Activated naive CD4-positive, alpha-beta T cell treated with Interleukin-2 at 50 U/mL for 16 hours (primary cell): ENCODE measurements at regions not wholly inside any gene's neighbourhood (a gene's known extent, or its start where the extent isn't known, plus 50 kb on each side); places are given as distances from the start of the nearest gene placed in this dataset.
"Not testable (repeated sequence)": the region's sequence is repeated elsewhere in the genome, so short reads cannot be mapped to it uniquely, and the experiment has no call there.

Experiments used
- DNase-seq: peaks from one replicate; pipeline ENCODE4 v3.0.0-alpha.2; 2020

DNA sequence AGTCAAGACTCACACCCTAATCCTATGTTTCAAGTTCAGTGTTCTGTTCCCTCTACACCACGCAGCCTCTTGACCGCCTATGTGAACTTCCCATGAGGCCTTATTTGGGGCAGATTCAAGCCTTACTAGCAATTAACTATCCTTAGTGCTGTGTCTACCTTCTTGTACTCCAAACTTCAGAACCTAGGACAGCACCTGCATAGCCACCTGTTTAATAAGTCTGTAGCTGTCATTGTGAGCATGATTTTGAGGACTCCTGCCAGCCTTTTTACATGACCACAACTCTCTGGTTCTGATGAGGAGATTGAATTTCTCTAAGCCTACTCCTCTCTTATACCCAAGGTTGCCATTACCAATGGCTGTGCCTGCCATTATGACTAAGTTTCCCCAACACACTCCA lies 50.8 kb upstream of the PCSK1 start:
- no peak for DNase-seq

GRCh38 chr5:96487859-96488258 lies 54.8 kb upstream of the PCSK1 start:
- no peak for DNase-seq

DNA sequence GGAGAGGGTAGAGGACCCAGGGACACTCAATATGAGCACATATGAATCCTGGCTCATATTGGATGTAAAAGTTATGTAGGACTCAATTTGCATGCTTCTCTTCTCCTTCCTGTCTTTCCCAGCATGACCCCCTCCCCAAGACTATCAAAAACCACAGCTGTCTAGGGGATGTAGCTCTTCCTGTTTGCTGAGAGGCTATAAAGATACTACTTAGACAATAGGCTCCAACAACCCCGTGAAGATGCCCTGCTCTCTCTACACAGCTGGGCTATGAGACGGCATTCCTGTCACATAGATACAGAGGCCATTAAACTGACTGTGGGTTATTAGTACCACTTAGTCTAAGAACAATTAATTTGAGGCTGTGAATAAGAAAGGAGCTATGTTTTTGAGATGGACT lies 56.5 kb upstream of the PCSK1 start:
- DNase-seq: no peak

- DNase-seq: no peak
Measured at GRCh38 chr5:96492459-96493047, 59.5 kb upstream of the PCSK1 start.

GRCh38 chr5:96493219-96493790 lies 60.3 kb upstream of the PCSK1 start:
- no peak for DNase-seq

- DNase-seq: not testable (repeated sequence)
Measured at GRCh38 chr5:96495412-96495811, 62.4 kb upstream of the PCSK1 start.

DNA sequence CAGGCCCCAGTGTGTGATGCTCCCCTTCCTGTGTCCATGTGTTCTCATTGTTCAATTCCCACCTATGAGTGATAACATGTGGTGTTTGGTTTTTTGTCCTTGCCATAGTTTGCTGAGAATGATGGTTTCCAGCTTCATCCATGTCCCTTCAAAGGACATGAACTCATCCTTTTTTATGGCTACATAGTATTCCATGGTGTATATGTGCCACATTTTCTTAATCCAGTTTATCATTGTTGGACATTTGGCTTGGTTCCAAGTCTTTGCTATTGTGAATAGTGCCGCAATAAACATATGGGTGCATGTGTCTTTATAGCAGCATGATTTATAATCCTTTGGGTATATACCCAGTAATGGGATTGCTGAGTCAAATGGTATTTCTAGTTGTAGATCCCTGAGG lies 64.0 kb upstream of the PCSK1 start:
- DNase-seq: not testable (repeated sequence)

DNA sequence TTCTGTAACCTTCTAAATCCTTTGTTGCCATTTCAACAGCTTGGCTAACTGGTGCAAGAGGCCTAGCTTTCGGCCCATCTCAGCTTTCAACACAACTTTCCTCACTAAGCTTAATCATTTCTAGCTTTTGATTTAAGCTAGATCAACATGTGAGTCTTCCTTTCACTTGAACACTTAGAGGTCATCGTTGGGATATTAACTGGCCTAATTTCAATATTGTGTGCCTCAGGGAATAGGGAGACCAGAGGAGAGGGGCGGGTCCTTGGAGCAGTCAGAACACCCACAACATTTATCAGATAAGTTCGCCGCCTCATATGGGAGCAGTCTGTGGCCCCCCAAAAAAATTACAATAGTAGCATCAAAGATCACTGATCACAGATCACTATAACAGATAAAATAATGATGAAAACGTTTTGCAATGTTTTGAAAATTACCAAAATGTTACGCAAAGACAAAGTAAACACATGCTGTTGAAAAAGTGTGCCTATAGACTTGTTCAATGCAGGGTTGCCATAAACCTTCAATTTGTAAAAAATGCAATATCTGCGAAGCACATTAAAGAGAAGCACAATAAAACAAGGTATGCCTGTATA lies 66.8 kb upstream of the PCSK1 start:
- DNase-seq: no peak

- DNase-seq: no peak
Measured at GRCh38 chr5:96501991-96502646, 69.1 kb upstream of the PCSK1 start.

DNA sequence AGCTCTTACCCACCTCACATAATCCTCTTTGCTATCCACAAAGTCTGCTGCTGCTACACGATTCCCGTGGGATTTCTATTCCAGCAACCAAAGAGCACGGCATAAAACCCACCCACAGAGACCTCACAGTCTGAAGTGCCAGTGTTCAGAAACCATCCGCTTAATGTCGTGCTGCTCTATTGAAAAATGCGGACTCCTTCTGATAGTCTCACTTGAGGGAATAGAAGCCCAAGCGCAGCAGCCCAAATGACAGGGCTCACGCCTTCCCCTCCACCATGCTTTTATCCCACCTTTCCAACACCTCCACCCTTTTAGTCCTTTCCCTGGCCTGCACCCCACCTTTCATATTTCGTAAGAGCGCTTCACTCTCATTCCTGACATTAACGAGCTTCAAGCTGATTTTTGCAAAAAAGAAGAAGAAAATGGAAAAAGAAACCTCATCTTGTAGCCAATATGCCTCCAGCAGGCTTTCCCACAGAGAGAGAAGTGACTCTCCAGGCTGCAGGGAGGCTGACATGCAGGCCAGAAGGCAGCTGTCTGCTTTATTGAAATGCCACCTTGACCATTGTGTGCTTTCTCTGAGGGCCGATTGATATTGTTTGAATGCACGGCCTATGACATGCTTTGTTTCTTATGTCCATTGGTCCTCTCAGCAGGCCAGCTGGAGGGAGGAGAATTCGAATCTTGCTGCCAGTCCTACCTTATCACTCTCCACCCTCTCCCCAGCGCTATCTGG lies 70.6 kb upstream of the PCSK1 start:
- no peak for DNase-seq

GRCh38 chr5:96506376-96506775 lies 73.3 kb upstream of the PCSK1 start:
- DNase-seq: no peak

DNA sequence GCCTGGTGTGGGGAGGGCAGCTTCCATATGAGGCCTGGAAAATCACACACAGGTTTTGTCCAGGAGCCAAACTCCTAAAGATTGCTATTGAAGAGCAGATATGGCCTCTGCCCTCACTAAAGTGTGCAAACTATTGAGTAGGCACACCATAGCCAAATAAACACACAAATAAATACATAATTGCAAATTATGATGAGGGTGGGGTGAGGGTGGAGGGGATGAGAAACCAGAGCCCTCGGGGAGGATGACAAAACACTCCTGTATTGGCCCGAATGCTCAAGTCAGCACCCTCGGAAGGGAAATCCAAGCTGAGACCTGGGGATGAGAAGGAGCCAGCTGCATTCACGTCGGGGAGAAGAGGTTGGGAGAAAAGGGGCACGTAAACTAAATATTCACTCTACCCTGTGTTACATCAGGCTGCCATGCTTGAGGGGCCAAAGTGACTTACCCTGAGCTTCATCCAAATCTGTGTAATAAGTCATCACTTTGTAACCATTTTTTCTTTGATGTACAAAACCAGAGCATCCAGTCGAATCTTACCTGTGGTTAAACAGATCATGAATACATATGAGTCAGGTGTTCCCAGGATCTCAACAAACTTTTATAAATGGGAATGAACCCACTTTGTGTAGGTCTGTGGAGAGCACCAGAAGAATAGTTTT lies 73.9 kb upstream of the PCSK1 start:
- DNase-seq: no peak

DNA sequence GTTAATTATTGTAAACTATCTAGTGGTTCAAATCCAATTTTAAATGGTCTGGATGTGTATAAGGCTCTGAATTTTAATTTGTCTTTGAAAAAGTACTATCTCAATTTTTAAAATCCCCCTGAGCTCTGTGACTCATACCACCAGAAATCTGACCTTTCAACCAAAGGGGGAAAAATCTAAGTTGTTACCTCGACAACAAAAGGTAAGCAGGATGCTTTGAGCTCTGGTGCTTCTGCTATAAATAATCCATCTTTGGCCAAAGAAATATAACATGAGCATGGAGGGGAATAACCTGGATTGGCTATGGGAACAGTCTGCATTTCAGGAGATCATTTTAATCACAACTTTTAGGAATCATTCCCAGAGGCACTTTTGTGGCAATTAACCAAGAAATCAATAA lies 76.3 kb upstream of the PCSK1 start:
- no peak for DNase-seq

DNA sequence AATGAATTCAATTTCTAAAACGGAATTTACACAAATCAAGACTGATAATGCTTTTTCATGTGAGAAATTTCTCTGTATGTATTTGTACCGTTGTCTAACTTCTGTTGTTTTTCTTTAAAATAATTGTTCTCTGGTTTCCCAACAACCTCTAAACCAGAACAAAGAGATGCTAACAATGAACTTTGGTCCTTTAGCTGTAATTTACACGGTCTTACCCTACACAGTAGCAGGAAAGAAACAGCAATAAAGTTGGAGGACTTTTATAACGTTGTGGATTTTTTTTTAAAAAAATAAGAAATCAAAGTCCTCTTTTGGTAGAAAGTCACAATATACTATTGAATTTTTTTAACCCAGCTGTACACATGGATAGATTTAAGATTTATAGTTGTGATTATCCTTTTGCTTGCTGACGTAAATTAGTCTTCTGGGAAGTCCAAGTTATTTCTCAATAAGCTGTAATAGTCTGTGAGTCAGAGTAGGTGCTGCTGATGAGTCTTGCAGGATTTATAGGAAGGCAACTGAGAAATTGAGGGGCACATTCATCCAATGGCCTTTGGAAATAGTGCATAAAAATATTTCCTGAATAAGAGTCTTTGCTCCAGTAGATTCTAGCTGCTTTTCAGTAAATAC lies 76.8 kb upstream of the PCSK1 start:
- no peak for DNase-seq

- no peak for DNase-seq
Measured at GRCh38 chr5:96516631-96517071, 83.6 kb upstream of the PCSK1 start.

- no peak for DNase-seq
Measured at GRCh38 chr5:96517295-96517694, 84.2 kb upstream of the PCSK1 start.

- DNase-seq: no peak
Measured at GRCh38 chr5:96520345-96520744, 87.3 kb upstream of the PCSK1 start.

DNA sequence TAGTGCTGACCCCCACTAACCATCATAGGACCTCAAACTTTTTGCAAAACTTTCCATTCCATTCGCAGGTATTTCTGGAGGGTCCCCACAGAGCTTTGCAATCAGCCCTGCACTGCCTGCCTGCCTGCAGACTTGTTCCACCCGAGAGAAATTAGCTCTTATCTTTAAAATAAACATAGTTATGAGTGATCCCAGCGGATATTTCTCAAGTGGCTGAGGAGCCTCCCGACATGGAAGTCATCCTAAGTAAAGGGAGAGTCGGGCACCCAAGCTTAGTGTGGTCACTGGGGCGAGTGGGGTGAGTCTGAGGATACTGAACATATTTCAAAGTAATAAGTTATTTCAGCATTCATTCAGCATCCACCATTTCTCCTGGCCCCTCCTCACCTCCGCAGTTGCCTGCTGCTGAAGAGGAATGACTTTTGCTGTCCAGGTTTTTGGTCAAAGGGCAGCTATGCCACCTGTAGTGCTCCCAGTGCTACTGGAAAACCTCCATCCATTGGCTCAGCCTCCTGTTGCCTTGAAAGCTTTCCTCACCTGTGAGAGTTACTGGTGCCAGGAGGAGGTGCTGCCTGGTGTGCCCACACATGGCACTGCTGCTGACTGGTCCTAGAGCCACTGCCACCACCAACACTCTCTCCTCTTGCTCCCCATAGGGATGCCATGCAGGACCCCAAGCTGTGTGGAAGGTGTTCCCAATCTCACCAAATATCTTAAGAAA lies 89.7 kb upstream of the PCSK1 start:
- DNase-seq: no peak

DNA sequence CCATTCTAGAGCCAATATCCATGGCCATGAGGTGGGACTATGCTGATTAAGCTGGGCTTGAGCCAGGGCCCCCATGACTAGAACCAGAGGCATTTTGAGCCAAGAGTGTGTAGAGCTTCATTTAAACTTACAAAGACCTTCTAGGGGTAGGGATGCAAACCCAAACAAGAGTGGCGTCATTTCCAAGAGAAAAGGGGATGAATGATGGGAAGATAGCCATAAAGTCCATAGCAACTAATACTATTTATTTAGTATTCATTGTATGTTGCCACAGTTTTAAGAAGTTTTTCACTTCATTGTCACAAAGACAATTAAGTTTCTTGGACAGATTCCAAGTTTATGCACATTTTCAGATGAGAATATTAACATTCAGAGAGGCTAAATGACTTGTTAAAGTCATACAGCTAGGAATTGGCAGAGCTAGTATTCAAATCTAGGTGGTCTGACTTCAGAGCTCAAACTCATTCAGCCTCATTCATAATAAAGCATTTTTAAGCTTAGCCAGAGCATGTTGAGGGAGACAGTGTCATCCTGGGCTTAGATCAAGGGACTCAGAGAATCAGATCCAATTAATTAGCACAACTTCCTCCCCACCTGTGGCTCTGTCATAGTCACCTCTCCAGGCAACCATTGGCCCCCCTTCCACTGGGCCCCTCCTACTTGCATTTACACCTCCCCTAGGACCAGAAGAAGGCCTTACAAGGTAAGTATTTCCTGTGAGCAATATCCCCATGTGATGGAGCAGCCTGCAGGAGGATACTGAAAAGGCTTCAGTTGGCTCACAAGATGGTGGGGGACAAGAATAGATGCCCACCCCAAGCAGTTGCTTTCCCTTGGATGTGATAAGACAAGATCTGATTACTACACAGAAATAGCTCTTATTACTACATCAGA lies 95.0 kb upstream of the PCSK1 start:
- no peak for DNase-seq

DNA sequence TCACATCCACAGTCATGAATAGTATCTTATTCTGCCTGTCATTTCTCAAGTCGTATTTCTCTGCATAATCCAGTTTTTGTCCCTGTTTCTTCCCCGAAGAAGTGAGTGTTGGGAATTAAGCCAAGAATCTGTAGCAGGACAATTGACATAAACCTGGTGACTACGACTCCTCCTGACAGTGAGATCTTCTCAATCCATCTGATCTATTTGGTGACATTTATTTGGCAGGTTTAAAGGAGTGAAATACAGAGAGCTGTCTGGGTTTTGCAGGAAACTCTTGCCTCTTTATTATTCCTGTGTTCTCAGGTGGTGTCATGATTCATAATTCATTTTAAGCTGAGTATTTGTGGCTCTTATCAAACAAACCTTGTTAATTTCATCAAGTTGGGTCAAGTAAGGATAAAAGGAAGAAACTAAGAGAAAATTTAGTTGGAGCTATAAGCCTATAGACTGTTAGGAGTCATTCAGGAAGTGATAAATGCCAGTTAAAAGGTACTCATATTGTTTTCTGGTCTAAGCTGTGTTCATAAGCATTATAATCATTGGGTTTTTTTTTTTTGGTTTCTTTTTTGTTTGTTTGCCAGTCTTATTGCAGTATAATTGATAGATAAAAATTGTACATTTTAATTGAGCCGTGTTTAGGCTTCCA lies 95.9 kb upstream of the PCSK1 start:
- no peak for DNase-seq
